WTC11 (cell line): ENCODE measurements at regions not wholly inside any gene's neighbourhood (a gene's known extent, or its start where the extent isn't known, plus 50 kb on each side); places are given as distances from the start of the nearest gene placed in this dataset.

Experiments
- ATF2 ChIP-seq: sonication (generic); formaldehyde crosslinking; IDR thresholded peaks from 2 replicates; pipeline ENCODE4 v1.8.1; 2022; ENCODE audit warnings: low read depth, missing genetic modification reagents, borderline replicate concordance
- ATF3 ChIP-seq: sonication (generic); formaldehyde crosslinking; conservative IDR thresholded peaks from 2 replicates; pipeline ENCODE4 v1.8.1; 2022; ENCODE audit warnings: mild to moderate bottlenecking, missing genetic modification reagents
- ATF6 ChIP-seq: sonication (generic); formaldehyde crosslinking; IDR thresholded peaks from 2 replicates; pipeline ENCODE4 v1.8.1; 2023; ENCODE audit warnings: mild to moderate bottlenecking, missing genetic modification reagents
- CREB1 ChIP-seq: sonication (generic); formaldehyde crosslinking; IDR thresholded peaks from 2 replicates; pipeline ENCODE4 v1.8.0; 2023; ENCODE audit warnings: mild to moderate bottlenecking, missing genetic modification reagents
- CTCF ChIP-seq: fragments of 200-600 bp; IDR thresholded peaks from 2 replicates; pipeline ENCODE4 v1.8.0; 2022; ENCODE audit warnings: antibody characterized with exemption
- KAT7 ChIP-seq: sonication (generic); formaldehyde crosslinking; IDR thresholded peaks from 2 replicates; pipeline ENCODE4 v1.8.1; 2023; ENCODE audit warnings: missing genetic modification reagents, mild to moderate bottlenecking, borderline replicate concordance
- NFE2L1 ChIP-seq: sonication (generic); formaldehyde crosslinking; IDR thresholded peaks from 2 replicates; pipeline ENCODE4 v1.8.1; 2023; ENCODE audit warnings: missing genetic modification reagents
- PRDM15 ChIP-seq: sonication (generic); formaldehyde crosslinking; IDR thresholded peaks from 2 replicates; pipeline ENCODE4 v1.8.0; 2022; ENCODE audit warnings: missing genetic modification reagents
- SMAD3 ChIP-seq: sonication (generic); formaldehyde crosslinking; IDR thresholded peaks from 2 replicates; pipeline ENCODE4 v1.8.0; 2022; ENCODE audit warnings: missing genetic modification reagents, mild to moderate bottlenecking, borderline replicate concordance
- SMAD4 ChIP-seq: sonication (generic); formaldehyde crosslinking; IDR thresholded peaks from 2 replicates; pipeline ENCODE4 v1.8.0; 2022; ENCODE audit warnings: mild to moderate bottlenecking, missing genetic modification reagents
- TEAD4 ChIP-seq: sonication (generic); formaldehyde crosslinking; IDR thresholded peaks from 2 replicates; pipeline ENCODE4 v1.8.0; 2022; ENCODE audit warnings: mild to moderate bottlenecking, missing genetic modification reagents
- ZNF317 ChIP-seq: sonication (generic); formaldehyde crosslinking; IDR thresholded peaks from 2 replicates; pipeline ENCODE4 v1.8.1; 2023; ENCODE audit warnings: low read depth, mild to moderate bottlenecking, moderate library complexity, missing genetic modification reagents, borderline replicate concordance
- ZNF423 ChIP-seq: fragments of 250-450 bp; sonication (Bioruptor Pico); IDR thresholded peaks from 2 replicates; pipeline ENCODE4 v2.1.2; 2022; ENCODE audit warnings: mild to moderate bottlenecking, moderate library complexity

GRCh38 chr19:57002195-57002601 lies 117.6 kb upstream of the USP29 start:
- TF ChIP-seq CTCF (no peak), PRDM15 (CRISPR knock-in tag) (no peak), KAT7 (CRISPR knock-in tag) (no peak), ATF3 (CRISPR knock-in tag) (no peak), SMAD3 (CRISPR knock-in tag) (no peak), ATF6 (CRISPR knock-in tag) (no peak), ZNF423 (CRISPR knock-in tag) (no peak), CREB1 (CRISPR knock-in tag) (no peak), SMAD4 (CRISPR knock-in tag) (no peak), TEAD4 (CRISPR knock-in tag) (no peak), NFE2L1 (CRISPR knock-in tag) (no peak), ATF2 (no peak), ZNF317 (no peak)
